ENCODE measurements at regions not wholly inside any gene's neighbourhood (a gene's known extent, or its start where the extent isn't known, plus 50 kb on each side); places are given as distances from the start of the nearest gene placed in this dataset.
"Not testable (repeated sequence)": the region's sequence is repeated elsewhere in the genome, so short reads cannot be mapped to it uniquely, and the experiment has no call there.

DNA sequence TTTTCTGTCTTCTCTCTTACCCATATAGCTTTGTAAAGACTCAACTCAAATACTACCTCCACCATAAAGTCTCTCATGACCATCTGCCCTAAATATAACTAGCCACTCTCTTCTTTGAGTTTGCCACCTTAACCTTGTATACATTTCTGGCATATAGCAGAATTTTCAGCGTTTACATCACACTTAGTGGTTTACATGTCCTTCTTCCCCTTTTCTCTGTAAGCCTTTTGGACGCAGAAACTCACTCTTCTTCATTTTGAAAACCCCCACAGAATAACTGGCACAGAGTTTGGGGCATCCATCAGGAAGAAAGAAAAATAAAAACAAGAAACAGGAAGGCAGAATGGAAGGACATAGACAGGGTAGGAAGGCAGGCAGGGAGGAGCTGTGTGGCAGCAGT is 131.8 kb upstream of the DUSP10 start:
- Mint-ChIP-seq H3K4me3 (no peak overlapping the region), H3K27me3 (peaks cover 0 to 3% of the 10 kb centered on the region in 2 donors), H3K4me1 (peaks cover 31 to 40% of the 10 kb centered on the region in 2 donors), H3K9me3 (no peaks in the 10 kb centered on the region), H3K36me3 (no peaks in the 10 kb centered on the region), H3K27ac (peak overlapping the region; percentile 16)
- no peak for DNase-seq
- ATAC-seq (replicated peaks), result peak; percentile 50 to 55

DNA sequence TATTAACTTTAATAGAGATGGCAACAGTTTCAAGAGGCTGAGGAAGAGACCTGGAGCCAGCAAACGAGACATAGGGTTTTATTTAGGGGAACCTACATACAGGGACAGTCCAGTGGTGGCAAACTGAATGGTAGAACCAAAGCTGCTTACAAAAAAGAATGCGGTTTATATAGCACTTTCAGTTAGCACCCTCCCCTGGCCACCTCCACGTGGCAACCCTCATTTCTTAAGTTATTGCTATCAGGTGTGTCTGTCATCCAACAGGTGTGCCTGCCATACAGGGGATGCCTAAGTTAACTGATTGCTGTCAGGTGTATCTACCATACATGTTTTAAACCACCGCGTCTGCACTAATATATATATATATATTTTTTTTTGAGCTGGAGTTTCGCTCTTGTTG is 129.2 kb upstream of the DUSP10 start:
- H3K4me1 Mint-ChIP-seq, result peaks cover 19 to 26% of the 10 kb centered on the region in 2 donors
- DNase-seq (no peak), ATAC-seq (replicated peaks) (no peak)
- H3K27me3 Mint-ChIP-seq, result no peaks in the 10 kb centered on the region
- no peak overlapping the region for H3K27ac Mint-ChIP-seq
- H3K36me3 Mint-ChIP-seq, result no peaks in the 10 kb centered on the region
- no peaks in the 10 kb centered on the region for H3K9me3 Mint-ChIP-seq
- no peak overlapping the region for H3K4me3 Mint-ChIP-seq

DNA sequence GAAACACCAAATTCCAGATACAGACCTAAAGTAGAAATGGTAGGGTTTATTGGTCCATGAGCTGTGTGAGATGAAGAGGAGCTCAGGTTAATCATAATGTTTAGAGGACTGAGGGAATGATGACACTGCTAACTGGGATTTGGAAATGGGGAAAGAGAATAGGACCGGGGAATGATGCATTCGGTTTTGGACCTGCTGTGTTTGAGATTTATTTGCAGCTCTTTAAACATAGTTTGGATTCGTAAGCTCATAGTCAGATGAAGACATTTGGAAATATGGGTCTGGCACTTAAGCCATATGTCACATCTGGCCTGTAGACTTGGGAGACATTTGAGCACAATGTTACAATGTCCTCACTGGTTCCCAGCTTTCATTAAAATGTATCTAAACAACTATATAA is 127.9 kb upstream of the DUSP10 start:
- no peaks in the 10 kb centered on the region for H3K9me3 Mint-ChIP-seq
- H3K4me1 Mint-ChIP-seq, result peaks cover 18 to 24% of the 10 kb centered on the region in 2 donors
- H3K27me3 Mint-ChIP-seq, result no peaks in the 10 kb centered on the region
- H3K4me3 Mint-ChIP-seq, result no peak overlapping the region
- DNase-seq, result no peak
- ATAC-seq (replicated peaks), result no peak
- H3K27ac Mint-ChIP-seq, result no peak overlapping the region
- H3K36me3 Mint-ChIP-seq, result no peaks in the 10 kb centered on the region

DNA sequence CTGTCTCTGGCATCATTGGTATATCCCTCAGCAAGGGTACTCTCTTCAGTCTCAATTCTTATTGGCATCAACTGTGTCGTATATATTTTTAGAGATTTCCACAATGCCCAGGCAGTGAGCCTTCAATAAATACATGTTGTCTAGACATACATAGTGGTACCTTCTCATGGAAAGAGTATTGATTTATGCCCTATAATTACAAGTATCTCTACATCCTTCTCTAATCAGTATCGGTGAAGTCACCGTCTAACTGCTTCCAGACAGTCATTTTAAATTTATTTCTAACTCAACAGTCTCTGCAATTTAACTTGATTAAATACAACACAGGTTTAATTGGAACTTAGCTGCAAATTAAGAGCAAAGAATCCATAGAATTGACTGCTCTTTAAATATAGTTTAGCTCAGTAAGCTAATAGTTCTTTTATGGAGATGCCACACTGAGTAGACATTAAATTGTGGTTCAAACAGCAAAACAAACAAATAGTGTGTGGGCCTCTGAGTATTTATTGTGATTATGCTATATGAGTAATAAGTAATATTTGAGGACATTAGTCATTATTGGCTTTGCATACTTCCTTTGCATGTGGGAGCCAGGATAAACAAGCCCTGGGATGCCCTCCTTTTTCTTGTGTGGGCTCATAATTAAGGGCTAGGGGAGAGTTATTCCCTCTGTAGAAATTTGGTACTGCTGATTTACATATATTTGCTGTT is 126.9 kb upstream of the DUSP10 start:
- Mint-ChIP-seq H3K4me3 (no peak overlapping the region), H3K27ac (no peak overlapping the region), H3K9me3 (no peaks in the 10 kb centered on the region), H3K4me1 (peaks cover 13 to 16% of the 10 kb centered on the region in 2 donors), H3K36me3 (no peaks in the 10 kb centered on the region), H3K27me3 (no peaks in the 10 kb centered on the region)
- DNase-seq (no peak), ATAC-seq (replicated peaks) (no peak)

DNA sequence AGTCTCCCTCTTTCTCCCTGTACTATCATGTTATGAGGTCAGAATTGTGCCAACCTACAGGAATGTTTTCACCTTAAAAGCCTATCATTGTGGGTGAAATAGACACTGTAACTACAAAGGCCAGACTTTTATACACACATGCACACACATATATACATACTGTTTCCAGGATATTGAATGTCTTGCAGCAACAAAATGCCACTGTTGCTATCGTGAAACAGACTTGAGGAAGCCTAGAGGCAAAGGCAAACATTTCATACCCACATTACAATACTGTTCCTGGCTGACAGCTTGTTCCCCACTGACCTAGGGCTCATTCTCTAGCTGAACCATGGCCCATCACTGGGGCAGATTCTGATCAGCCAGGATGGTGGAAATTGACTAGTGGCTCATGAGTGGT is 125.1 kb upstream of the DUSP10 start:
- H3K27me3 Mint-ChIP-seq, result no peaks in the 10 kb centered on the region
- ATAC-seq (replicated peaks), result no peak

DNA sequence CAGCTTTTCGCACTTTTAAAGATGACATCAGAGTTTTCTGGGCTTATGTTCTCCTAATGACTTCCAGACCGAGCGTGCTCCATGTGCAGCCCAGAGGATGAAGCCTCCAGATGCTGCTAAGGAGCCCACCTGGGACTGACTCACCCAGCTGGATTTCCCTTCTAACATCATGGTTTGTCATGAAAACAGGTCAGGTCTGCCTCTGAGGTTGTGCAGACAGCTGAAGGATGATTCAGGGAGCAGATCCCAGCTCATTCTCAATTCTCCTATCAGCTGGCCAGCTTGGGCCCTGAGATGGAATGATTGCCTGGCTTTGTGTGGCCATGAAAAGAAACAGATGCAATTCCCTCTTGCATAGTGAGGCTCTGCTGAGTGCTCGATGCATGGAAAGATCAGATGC is 123.9 kb upstream of the DUSP10 start:
- Mint-ChIP-seq H3K27me3 (no peaks in the 10 kb centered on the region), H3K36me3 (no peaks in the 10 kb centered on the region), H3K4me3 (no peak overlapping the region), H3K27ac (no peak overlapping the region), H3K4me1 (peaks cover 10 to 23% of the 10 kb centered on the region in 2 donors), H3K9me3 (peaks cover 0 to 3% of the 10 kb centered on the region in 2 donors)
- ATAC-seq (replicated peaks) (no peak), DNase-seq (no peak)

More for the DNA sequence above, 125.1 kb upstream of the DUSP10 start:
- Mint-ChIP-seq H3K9me3 (peaks cover 0 to 3% of the 10 kb centered on the region in 2 donors), H3K36me3 (no peaks in the 10 kb centered on the region), H3K4me1 (peaks cover 10 to 16% of the 10 kb centered on the region in 2 donors), H3K4me3 (no peak overlapping the region), H3K27ac (no peak overlapping the region)
- no peak for DNase-seq

DNA sequence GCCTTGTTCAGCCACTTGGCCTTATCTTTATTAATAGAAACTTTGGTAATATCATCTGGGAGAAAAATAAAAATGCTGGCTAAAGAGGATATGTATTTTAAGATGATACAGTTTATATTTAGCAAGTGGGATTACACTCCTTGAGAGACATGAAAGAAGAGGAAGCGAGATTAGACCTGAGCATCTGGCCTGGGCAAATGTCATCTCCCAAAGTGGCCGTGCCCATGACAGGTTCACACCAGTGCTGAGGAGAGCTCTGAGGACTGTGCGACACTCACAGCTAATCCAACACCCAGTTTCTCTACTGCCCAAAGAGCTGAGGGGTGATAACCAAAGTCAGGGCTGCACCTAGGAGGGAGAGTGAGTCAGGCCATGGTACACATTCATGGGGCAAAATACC is 121.7 kb upstream of the DUSP10 start:
- Mint-ChIP-seq H3K9me3 (peaks cover 0 to 3% of the 10 kb centered on the region in 2 donors), H3K27me3 (no peaks in the 10 kb centered on the region), H3K36me3 (no peaks in the 10 kb centered on the region), H3K4me1 (peaks cover 10 to 23% of the 10 kb centered on the region in 2 donors), H3K4me3 (no peak overlapping the region), H3K27ac (no peak overlapping the region)
- ATAC-seq (replicated peaks), result peak; percentile 79 to 80
- no peak for DNase-seq

DNA sequence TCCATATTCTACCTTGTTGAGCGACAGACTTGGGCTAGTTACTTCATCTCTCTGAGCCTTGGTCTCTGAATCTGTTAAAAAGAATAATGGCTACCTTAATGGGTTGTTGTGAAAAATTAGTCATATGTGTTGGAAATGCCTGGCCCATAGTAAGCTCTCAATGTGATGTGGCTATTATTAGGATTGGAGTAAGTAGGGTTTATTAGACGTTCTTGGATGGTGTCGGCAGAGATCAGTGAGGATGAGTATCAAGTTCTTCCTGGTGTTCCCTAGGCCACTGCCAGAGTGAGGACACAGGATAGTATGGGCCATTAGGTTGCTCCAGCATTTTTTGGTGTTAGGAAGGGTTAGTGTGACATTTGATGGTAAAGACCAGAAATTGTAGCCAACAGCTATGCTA is 121.1 kb upstream of the DUSP10 start:
- H3K27me3 Mint-ChIP-seq, result no peaks in the 10 kb centered on the region
- peaks cover 0 to 3% of the 10 kb centered on the region in 2 donors for H3K9me3 Mint-ChIP-seq
- peaks cover 10 to 23% of the 10 kb centered on the region in 2 donors for H3K4me1 Mint-ChIP-seq
- DNase-seq (no peak), ATAC-seq (replicated peaks) (no peak)
- H3K27ac Mint-ChIP-seq, result peak overlapping the region; percentile 21
- no peaks in the 10 kb centered on the region for H3K36me3 Mint-ChIP-seq
- H3K4me3 Mint-ChIP-seq, result no peak overlapping the region

DNA sequence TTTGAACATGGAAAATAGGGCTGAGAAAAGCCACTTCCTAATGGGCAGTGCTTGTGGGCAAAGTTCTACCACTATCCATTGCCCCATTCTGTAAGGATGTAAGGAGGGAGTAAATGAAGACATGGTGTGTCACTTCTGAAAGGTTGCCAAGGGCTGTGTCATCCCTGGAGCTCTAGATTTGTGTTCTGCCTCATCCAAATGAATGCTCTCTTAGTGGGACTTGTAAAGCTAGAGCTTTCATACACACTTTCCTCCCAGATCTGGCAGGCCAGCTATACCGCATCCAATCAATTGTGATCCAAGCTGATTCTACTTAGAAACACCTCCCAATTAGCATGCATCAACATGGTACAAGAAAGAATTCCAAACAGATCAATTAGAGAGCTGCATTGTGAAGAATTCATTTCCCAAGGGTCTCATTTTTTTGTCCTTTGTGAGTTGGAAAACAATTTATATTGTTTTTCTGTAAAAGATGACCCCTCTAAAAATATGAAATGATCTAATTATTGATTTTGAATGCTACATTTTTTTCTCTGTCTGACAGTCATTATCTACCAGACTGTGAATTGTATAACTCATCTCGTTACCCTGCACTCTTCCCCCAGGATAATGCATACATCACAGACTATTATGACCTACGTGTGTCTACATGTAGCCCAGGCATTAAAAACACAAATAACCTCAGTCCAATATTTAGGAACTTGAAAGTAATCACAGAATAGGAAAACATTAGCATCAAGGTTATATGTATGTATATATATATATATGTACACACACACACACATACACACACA is 117.1 kb upstream of the DUSP10 start:
- Mint-ChIP-seq H3K4me3 (no peak overlapping the region), H3K27ac (no peak overlapping the region), H3K27me3 (no peaks in the 10 kb centered on the region), H3K36me3 (no peaks in the 10 kb centered on the region), H3K4me1 (peaks cover 10 to 23% of the 10 kb centered on the region in 2 donors), H3K9me3 (peaks cover 0 to 4% of the 10 kb centered on the region in 2 donors)
- DNase-seq (no peak), ATAC-seq (replicated peaks) (no peak)

DNA sequence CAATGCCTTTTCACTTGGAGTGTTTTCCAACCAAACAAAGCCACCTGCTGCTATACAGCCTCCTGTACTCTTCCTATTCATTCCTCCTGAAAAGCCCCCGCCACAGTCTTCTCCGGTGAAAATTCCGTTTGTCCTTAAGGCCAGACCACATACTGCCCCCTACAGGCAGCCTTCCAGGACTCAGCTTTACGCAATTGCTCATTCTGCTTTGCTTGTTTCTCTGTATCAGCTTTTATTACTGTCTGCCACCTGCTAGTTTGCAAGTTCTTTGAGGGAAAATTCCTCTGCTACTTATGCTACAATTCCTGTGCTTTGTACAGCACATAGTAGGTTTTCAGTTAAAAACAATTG is 115.2 kb upstream of the DUSP10 start:
- not testable (repeated sequence) for H3K27ac Mint-ChIP-seq; H3K36me3 Mint-ChIP-seq; ATAC-seq (replicated peaks); DNase-seq; H3K4me1 Mint-ChIP-seq; H3K9me3 Mint-ChIP-seq; H3K27me3 Mint-ChIP-seq; H3K4me3 Mint-ChIP-seq

DNA sequence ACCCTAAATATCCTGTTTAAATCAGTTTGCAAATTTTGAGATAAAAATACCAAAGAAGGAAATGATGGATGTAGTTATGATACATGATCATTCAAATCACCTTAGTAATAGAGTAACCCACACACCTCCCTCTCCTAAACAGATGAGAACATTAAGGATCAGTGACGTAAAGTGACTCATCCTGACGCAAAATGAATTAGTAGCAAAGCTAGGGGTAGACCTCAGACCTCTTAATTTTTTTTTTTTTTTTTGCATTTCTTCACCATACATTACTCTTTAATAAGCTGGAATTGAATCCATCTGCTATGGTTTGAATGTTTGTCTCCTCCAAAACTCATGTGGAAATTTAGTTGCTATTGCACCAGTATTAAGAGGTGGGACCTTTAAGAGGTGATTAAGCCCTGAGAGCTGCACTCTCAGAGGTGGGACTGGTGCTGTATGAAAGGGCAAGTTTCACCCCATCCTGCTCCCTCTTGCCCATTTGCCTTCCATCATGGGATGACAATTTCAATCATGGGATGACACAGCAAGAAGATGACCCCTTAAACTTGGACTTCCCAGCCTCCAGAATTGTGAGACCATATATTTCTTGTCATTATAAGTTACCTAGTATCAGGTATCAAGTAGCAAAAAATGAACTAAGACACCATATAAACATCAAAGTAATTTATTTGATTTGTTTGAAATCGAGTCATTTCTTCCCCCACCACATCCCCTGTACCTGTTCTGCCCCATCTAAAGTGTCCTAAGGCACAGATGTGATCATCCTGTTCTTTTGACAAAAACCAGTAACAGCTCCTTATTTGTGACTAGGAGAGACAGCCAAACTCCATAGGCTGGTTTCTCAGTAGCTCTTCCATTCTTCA is 114.6 kb upstream of the DUSP10 start:
- Mint-ChIP-seq H3K9me3 (peaks cover 0 to 1% of the 10 kb centered on the region in 2 donors), H3K4me1 (peaks cover under 1 to 1% of the 10 kb centered on the region in 2 donors), H3K27me3 (no peaks in the 10 kb centered on the region), H3K4me3 (no peak overlapping the region), H3K36me3 (no peaks in the 10 kb centered on the region), H3K27ac (no peak overlapping the region)
- DNase-seq, result no peak
- no peak for ATAC-seq (replicated peaks)

DNA sequence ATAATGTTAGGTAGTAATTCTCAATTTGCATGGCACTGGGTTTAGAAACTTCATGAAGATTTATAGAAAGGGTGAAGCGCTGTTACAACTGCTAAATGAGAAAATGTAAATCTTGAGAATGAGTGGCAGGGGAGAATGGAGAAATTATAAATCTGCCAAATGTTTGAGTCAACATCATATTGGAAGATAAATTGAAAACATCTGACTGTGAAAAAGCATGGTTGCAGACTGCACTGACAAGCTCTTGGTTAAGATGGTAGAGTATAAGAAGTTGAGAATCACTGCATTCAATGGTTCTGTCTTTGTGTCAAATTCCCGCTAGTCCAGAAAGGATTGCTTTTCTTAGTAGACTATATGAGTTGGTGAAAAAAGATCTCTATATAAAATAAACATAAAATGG is 113.3 kb upstream of the DUSP10 start:
- no peaks in the 10 kb centered on the region for H3K27me3 Mint-ChIP-seq
- H3K27ac Mint-ChIP-seq, result no peak overlapping the region
- peaks cover 0 to 3% of the 10 kb centered on the region in 2 donors for H3K4me1 Mint-ChIP-seq
- peaks cover 0 to 1% of the 10 kb centered on the region in 2 donors for H3K9me3 Mint-ChIP-seq
- ATAC-seq (replicated peaks) (no peak), DNase-seq (no peak)
- H3K4me3 Mint-ChIP-seq, result no peak overlapping the region
- no peaks in the 10 kb centered on the region for H3K36me3 Mint-ChIP-seq

DNA sequence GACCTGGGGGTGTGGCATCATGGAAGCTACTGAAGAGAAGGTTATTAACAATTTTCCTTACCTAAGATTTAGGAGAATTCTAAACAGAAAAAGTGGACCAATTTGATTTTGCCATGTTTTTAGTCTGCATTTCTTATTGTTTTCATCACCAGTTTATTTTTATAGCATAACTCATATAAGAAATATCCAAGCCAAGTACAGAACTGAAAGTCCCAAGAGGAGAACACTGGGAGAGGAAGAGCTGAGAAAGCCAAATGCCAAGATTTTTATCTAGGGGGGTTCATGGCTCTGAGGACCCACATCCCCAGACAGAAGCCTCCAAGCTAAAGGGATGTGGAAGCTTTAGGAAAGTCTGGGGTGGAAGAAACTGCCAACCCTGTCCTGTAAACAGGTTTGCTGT is 109.4 kb upstream of the DUSP10 start:
- Mint-ChIP-seq H3K9me3 (no peaks in the 10 kb centered on the region), H3K27me3 (no peaks in the 10 kb centered on the region), H3K4me1 (peaks cover 0 to 3% of the 10 kb centered on the region in 2 donors), H3K27ac (no peak overlapping the region), H3K36me3 (no peaks in the 10 kb centered on the region), H3K4me3 (no peak overlapping the region)
- no peak for ATAC-seq (replicated peaks)
- no peak for DNase-seq

DNA sequence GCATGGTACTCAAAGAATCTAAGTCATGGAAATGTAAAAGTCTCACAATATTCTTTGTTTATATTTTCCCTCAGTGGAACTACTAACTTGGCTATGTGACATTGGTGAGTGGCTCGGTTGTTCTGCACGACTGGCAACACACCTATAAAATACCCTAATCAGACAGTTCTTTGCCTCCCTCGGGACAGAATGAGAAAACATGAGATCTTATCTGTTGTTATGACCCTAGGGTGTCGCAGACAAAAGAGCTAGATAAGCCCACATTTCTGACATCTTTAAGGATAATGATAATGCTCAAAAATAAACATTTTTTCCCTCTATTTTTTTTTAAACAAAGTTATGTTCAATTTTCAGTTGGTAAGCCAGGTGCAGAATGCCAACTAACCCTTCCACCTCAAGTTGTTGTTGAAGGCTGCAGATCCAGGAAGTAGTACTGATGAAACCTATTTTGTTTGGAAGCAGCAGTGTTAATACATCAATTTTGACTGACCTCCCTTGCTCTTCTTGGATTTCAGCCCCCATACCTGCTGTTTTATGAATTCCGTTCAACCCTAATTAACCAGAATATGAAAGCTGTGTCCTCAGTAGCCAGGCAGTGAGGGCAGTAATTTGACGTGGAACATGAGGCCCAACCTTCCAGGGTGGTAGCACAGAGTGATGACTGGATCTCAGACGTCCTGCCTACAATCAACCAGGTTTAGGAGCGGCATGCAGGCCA is 108.7 kb upstream of the DUSP10 start:
- Mint-ChIP-seq H3K27me3 (no peaks in the 10 kb centered on the region), H3K9me3 (no peaks in the 10 kb centered on the region), H3K36me3 (no peaks in the 10 kb centered on the region), H3K4me3 (no peak overlapping the region), H3K4me1 (peaks cover 0 to 6% of the 10 kb centered on the region in 2 donors), H3K27ac (no peak overlapping the region)
- ATAC-seq (replicated peaks) (no peak), DNase-seq (no peak)
